ENCODE measurements at regions not wholly inside any gene's neighbourhood (a gene's known extent, or its start where the extent isn't known, plus 50 kb on each side); places are given as distances from the start of the nearest gene placed in this dataset.

DNA sequence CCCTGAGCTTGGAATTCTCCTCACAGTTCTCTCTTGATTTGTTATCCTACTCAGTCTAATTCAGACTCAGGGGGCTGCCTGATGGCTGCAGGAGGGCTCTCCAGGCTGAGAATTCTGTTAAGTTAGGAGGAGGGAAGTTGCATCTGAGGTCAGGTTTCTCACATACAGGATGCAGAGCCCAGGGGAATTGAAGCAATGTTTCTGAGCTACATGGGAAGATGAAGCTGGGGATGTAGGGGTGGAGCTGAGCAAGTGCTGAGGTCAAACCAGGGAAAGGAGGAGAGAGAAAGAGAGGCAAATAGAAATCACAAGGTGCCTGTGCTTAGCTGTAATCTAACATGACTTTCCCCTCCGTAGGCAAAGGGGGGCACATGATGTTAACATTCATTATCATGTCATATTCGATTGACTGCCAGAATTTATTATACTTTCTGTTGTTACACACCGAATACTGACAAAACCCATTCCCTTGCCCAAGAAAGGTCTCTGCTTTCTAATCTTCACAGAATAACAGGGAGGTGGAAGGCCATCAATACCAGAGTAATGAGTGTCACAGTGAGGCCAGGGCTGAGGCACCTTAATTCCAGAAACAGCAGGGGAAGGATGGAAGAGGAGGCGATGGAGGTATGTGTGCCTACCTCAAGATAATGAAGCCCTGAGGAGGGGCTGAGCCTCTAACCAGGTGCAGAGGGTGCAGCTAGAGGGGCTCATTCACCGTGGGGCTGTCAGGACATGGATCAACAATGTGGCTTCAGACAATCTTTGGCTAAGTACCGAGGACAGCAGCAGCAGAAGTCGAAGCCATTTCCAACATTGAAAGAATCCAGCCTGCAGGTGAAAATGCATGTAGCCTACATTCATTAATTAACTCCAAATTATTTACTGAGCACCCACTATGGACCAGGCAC, 205.4 kb upstream of the SNX19 start:
- TF ChIP-seq, protein P1, sequence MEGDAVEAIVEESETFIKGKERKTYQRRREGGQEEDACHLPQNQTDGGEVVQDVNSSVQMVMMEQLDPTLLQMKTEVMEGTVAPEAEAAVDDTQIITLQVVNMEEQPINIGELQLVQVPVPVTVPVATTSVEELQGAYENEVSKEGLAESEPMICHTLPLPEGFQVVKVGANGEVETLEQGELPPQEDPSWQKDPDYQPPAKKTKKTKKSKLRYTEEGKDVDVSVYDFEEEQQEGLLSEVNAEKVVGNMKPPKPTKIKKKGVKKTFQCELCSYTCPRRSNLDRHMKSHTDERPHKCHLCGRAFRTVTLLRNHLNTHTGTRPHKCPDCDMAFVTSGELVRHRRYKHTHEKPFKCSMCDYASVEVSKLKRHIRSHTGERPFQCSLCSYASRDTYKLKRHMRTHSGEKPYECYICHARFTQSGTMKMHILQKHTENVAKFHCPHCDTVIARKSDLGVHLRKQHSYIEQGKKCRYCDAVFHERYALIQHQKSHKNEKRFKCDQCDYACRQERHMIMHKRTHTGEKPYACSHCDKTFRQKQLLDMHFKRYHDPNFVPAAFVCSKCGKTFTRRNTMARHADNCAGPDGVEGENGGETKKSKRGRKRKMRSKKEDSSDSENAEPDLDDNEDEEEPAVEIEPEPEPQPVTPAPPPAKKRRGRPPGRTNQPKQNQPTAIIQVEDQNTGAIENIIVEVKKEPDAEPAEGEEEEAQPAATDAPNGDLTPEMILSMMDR (IDR thresholded peaks at IDR 0.05): no peak
- no peak for TF ChIP-seq POLR2A (IDR thresholded peaks at IDR 0.05; ENCODE audit: low read depth)
